ENCODE measurements at regions not wholly inside any gene's neighbourhood (a gene's known extent, or its start where the extent isn't known, plus 50 kb on each side); places are given as distances from the start of the nearest gene placed in this dataset.

DNA sequence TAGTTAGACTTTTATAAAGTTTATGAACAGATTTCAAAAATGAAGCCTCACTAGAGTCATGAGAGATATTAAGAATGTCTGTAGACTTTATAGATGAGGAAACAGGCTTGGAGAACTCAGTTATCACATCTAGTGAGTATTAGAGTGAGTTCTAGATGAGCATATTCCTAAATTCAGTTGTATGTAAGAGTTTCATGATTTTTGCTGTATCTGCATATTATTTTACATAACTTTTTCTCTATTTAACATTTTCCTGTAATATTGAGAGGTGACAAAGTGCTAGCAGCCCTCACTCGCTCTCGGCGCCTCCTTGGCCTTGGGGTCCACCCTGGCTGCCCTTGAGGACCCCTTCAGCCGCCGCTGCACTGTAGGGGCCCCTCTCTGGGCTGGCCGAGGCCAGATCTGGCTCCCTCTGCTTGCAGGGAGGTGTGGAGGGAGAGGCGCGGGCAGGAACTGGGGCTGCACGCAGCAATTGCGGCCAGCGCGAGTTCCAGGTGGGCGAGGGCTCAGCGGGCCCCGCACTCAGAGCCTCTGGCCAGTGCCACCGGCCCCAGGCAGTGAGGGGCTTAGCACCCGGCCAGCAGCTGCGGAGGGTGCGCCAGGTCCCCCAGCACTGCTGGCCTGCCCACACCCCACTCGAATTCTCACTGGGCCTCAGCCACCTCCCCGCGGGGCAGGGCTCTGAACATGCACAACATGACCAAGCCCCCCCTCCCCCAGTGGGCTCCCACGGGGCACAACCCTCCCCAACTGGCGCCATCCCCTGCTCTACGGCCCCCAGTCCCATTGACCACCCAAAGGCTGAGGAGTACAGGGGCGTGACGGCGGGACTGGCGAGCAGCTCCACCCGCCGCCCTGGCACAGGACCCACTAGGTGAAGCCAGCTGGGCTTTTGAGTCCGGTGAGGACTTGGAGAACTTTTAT lies 182.1 kb downstream of the TLE1 start:
- Mint-ChIP-seq H3K4me1 (no peaks in the 10 kb centered on the region), H3K27ac (no peak overlapping the region), H3K9me3 (peaks cover 3% of the 10 kb centered on the region), H3K36me3 (no peaks in the 10 kb centered on the region), H3K27me3 (no peaks in the 10 kb centered on the region), H3K4me3 (no peak overlapping the region)
- POLR2A ChIA-PET = no interaction called here
- DNase-seq (no peak), ATAC-seq (ENCODE audit: low read depth) (no peak)

DNA sequence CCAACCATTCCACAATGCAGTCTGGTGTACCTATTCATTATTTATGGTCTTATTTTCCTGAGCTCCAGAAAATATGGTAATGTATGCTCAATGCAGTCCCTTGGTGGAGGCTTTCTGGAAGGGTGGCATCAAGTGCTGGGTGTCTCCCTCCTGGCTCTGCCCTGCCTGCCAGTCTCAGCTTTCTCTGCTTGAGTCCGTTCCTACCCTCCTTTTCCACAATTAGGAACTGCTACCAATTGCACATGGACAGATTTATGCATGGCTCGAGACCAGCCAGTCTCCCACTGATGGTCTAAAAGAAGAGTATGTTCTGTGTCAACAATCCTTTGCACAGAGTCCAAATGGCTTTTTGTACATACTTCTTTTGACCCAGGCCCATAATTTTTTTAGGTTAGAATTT lies 189.8 kb downstream of the TLE1 start:
- Mint-ChIP-seq H3K4me1 (no peaks in the 10 kb centered on the region), H3K4me3 (no peak overlapping the region), H3K9me3 (no peaks in the 10 kb centered on the region), H3K27me3 (no peaks in the 10 kb centered on the region), H3K27ac (no peak overlapping the region), H3K36me3 (no peaks in the 10 kb centered on the region)
- ATAC-seq (ENCODE audit: low read depth) (no peak), DNase-seq (no peak)
- POLR2A ChIA-PET = no interaction called here

DNA sequence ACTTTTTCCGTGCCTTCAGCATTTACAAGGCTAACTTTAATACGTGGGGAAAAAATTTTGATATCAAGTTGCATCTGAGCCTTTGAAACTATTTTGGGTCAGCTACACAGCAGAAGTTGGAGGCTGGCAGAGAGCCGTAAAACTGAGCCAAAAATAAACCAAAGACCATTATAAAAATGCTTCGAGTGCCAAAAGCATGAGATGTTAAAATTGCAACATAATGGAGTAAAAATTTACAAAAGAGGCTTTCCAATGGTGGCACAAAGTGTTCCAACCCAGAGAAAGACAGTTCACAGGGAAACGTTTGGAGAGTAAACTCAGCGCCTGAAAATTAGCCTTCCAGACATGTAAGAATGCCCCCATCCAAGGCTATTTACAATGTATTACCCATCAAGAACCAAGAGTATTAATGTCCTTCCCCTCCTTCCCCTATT lies 190.3 kb downstream of the TLE1 start:
- Mint-ChIP-seq H3K4me1 (no peaks in the 10 kb centered on the region), H3K36me3 (no peaks in the 10 kb centered on the region), H3K4me3 (no peak overlapping the region), H3K27me3 (no peaks in the 10 kb centered on the region), H3K27ac (no peak overlapping the region), H3K9me3 (no peaks in the 10 kb centered on the region)
- no peak for DNase-seq
- POLR2A ChIA-PET = no interaction called here
- ATAC-seq (ENCODE audit: low read depth) = no peak

DNA sequence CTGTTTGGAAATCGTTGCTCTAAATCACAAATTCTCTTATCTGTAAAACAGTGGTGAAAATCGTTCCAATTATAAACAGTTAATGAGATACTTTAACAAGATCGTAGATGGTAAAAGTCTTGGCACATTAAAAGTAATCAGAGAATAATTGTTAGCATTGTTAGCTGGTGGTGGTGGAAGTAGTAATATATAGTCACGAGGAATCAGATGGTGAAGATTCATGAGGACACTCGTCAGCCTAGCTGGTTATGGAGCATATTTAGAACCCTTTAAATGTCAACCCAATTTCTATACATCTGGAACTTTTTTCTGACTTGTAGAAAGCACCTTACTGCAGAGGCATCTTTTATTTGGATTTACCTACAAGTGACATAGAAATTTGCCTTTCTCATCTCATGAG lies 190.8 kb downstream of the TLE1 start:
- H3K4me3 Mint-ChIP-seq = no peak overlapping the region
- POLR2A ChIA-PET = no interaction called here
- H3K27ac Mint-ChIP-seq = no peak overlapping the region
- no peaks in the 10 kb centered on the region for H3K4me1 Mint-ChIP-seq
- ATAC-seq (ENCODE audit: low read depth) = no peak
- DNase-seq = no peak
- no peaks in the 10 kb centered on the region for H3K36me3 Mint-ChIP-seq
- no peaks in the 10 kb centered on the region for H3K9me3 Mint-ChIP-seq
- H3K27me3 Mint-ChIP-seq = no peaks in the 10 kb centered on the region

DNA sequence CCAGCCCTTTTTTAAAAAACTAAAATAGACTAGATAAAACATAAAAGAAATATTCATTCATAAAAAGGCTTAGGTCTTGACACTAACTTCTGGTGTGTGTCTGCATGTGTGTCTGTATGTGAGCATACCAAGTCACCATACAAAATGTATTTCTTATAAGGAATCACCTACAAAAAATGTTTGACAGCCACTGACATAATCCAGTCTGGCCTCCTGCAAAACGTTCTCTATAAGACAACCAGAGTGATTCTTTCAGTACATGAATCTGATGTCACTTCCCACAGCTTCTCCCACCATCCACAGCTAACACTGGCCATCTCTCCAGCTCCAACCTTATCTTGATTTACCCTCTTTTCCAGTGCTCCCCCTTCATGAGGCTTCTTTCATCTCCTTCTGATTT lies 192.3 kb downstream of the TLE1 start:
- DNase-seq (no peak), ATAC-seq (ENCODE audit: low read depth) (no peak)
- Mint-ChIP-seq H3K27me3 (no peaks in the 10 kb centered on the region), H3K9me3 (no peaks in the 10 kb centered on the region), H3K4me3 (no peak overlapping the region), H3K36me3 (no peaks in the 10 kb centered on the region), H3K27ac (no peak overlapping the region), H3K4me1 (no peaks in the 10 kb centered on the region)
- POLR2A ChIA-PET = no interaction called here

DNA sequence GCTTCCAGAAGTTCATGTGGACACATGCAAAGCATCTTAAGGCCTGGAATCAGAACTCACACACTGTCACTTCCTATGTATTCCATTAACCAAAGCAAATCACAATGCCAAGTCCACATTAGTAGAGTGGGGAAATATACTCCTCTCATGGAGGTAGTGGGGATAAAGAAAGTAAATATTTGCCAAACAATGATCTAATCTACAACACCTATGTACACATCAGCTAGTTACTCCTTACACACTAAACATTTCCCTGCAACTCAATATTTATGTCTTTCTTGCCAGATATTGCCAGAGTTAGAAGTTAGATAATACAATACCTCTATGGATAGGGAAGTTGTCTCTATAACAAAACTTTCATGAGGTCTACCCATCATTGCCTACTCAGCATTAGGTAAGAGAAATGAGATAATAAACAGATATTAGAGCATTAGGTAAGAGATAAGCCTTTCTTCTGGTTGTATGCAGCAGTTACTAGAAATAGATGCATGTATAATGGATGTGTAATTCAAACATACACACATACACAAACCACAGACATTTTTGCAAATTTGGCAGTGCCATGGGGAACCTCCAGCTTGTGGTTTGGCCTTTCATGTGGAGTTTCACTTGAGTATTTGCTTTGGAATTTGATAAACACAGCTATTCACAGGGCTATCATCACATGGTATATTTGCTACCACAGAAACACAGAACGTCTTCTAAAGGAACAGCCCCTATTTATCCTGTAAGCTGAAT lies 196.5 kb downstream of the TLE1 start:
- ATAC-seq (ENCODE audit: low read depth) = no peak
- Mint-ChIP-seq H3K4me1 (no peaks in the 10 kb centered on the region), H3K36me3 (no peaks in the 10 kb centered on the region)

DNA sequence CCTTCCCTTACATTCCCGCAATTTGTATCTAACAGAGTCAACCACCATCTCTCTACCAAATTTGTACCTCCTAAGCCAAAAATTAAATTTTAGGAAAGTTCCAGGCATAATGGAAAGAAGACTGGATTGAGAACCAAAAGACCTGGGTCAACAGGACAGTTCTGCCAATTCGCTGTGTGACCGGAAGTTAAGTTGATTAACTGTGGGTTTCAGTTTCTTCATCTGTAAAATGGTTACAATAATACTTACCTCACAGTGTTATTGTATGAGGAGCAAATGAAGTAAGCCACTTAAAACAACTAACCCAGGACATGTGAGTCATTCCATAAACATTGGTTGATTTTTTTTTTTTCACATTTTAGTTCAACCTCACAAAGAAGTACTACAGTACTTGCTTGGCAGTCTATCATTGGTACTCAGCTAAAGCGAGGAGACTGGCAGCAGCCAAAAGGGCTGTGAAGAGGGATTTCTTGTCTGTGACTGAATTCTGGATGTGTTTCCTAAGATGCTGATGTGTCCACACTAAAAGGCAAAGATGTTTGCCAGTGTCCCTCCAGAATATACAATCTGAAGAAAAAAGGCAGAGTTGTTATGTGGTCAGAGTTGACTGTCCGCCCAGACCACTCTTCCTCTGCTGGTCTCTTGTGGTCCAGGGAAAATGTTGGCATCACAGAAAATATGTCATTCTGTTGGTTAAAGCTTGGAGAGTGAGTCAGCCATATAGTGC lies 198.6 kb downstream of the TLE1 start:
- no peak overlapping the region for H3K4me3 Mint-ChIP-seq
- ATAC-seq (ENCODE audit: low read depth) = no peak
- no peaks in the 10 kb centered on the region for H3K4me1 Mint-ChIP-seq
- H3K27ac Mint-ChIP-seq = no peak overlapping the region
- POLR2A ChIA-PET = no interaction called here
- DNase-seq = no peak
- no peaks in the 10 kb centered on the region for H3K27me3 Mint-ChIP-seq
- no peaks in the 10 kb centered on the region for H3K9me3 Mint-ChIP-seq
- no peaks in the 10 kb centered on the region for H3K36me3 Mint-ChIP-seq

More for the DNA sequence above, 196.5 kb downstream of the TLE1 start:
- H3K27ac Mint-ChIP-seq = no peak overlapping the region
- DNase-seq = no peak
- no peaks in the 10 kb centered on the region for H3K9me3 Mint-ChIP-seq
- H3K4me3 Mint-ChIP-seq = no peak overlapping the region
- POLR2A ChIA-PET = no interaction called here
- no peaks in the 10 kb centered on the region for H3K27me3 Mint-ChIP-seq

DNA sequence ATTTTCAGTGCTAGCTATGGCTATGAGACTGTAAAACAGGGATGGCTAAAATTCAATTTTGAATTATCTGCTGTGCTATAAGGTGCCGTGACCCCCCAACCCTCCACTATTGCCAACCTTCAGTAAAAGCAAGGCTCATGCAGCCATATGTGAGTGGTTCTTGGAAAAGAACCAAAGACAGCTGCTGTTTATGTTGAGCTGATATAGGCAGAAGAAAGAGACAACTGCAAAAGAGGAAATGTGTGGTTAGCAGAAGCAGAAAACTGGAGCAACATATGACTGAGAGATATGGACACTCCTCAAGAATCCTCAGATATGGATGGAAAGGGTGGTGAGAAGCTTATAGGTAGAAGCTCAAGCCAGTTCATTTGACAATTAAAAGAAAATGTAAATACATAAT lies 200.3 kb downstream of the TLE1 start:
- H3K27me3 Mint-ChIP-seq = no peaks in the 10 kb centered on the region
- H3K4me1 Mint-ChIP-seq = no peaks in the 10 kb centered on the region
- no peak overlapping the region for H3K27ac Mint-ChIP-seq
- ATAC-seq (ENCODE audit: low read depth) (no peak), DNase-seq (no peak)
- no peaks in the 10 kb centered on the region for H3K9me3 Mint-ChIP-seq
- H3K4me3 Mint-ChIP-seq = no peak overlapping the region
- POLR2A ChIA-PET = no interaction called here
- no peaks in the 10 kb centered on the region for H3K36me3 Mint-ChIP-seq

DNA sequence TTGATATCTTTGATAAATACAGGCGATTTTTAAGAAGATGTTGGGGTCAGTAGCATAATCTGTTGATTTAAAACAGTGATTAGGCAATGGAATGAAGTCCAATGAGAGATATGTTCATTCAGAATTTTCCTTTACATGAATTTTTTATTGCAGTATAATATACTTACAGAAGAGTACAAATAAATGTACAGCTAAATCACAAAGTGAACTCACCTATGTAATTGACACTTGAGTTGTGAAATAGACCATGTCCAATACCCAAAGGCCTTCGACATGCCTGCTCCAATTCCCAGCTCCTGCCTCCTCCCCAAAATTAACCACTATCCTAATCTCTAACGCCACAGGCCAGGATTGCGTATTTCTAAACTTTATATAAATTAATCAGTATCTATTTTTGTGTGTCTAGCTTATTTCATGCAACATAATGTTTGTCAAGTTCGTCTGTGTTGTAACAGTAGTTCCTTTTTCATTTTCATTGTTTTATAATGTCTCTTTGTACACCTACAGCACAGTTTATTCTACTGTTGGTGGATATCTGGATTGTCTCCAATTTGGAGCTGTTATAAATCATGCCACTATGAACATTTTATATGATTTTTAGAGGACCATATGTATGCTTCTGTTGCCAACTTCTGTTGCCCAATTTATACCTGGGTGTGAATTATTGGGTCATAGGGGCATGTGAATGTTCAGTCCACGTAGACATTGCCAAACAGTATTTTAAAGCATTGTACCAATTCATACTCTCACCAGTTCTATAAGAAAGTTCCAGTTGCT lies 208.3 kb downstream of the TLE1 start:
- H3K36me3 Mint-ChIP-seq = no peaks in the 10 kb centered on the region
- POLR2A ChIA-PET = no interaction called here
- H3K4me3 Mint-ChIP-seq = no peak overlapping the region
- H3K27ac Mint-ChIP-seq = no peak overlapping the region
- H3K27me3 Mint-ChIP-seq = no peaks in the 10 kb centered on the region
- H3K4me1 Mint-ChIP-seq = no peaks in the 10 kb centered on the region
- no peak for ATAC-seq (ENCODE audit: low read depth)
- H3K9me3 Mint-ChIP-seq = peaks cover 2% of the 10 kb centered on the region
- no peak for DNase-seq

DNA sequence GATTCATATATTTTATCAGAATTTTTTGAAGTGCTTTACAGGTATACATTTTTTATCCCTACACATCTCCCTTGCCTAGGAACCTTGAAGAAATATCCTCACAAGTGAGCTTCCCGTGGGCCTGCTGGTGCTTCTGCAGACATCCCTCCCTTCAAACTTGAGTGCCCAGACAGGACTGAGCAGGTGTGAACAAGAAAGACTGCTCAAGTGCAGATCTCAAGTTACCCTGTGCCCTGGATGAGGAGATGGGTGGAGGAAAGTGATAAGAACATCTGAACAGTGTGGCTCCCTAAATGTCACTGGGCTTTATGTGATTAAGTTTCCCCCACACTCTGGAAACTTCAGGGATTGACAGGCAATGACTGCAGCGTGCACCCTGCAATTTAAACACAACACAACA lies 209.8 kb downstream of the TLE1 start:
- peaks cover 2% of the 10 kb centered on the region for H3K9me3 Mint-ChIP-seq
- no peaks in the 10 kb centered on the region for H3K4me1 Mint-ChIP-seq
- no peak for ATAC-seq (ENCODE audit: low read depth)
- POLR2A ChIA-PET = no interaction called here
- DNase-seq = no peak
- H3K27me3 Mint-ChIP-seq = no peaks in the 10 kb centered on the region
- H3K36me3 Mint-ChIP-seq = no peaks in the 10 kb centered on the region
- H3K4me3 Mint-ChIP-seq = no peak overlapping the region
- no peak overlapping the region for H3K27ac Mint-ChIP-seq

DNA sequence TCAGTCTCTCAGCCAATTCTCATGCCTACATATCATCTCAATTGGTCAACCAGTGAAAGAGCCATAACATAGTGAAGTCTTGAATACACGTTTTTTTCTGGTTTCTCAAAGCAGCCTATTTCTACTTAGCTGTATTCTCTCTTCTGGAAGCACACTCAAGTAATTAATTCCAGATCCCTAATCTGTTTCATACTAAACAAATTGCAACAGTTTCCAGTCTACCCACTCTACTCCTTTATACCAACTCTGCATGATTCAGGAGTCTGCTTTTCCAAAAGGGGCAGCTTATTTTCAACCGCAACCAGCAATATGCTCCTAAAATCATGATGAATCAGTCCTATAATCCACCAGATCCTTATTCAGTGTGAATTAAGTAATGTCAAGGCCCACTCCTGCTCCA lies 211.7 kb downstream of the TLE1 start:
- no peaks in the 10 kb centered on the region for H3K27me3 Mint-ChIP-seq
- no peak overlapping the region for H3K4me3 Mint-ChIP-seq
- no peaks in the 10 kb centered on the region for H3K36me3 Mint-ChIP-seq
- DNase-seq (no peak), ATAC-seq (ENCODE audit: low read depth) (no peak)
- no peaks in the 10 kb centered on the region for H3K4me1 Mint-ChIP-seq
- POLR2A ChIA-PET = no interaction called here
- H3K9me3 Mint-ChIP-seq = peaks cover 2% of the 10 kb centered on the region
- no peak overlapping the region for H3K27ac Mint-ChIP-seq

DNA sequence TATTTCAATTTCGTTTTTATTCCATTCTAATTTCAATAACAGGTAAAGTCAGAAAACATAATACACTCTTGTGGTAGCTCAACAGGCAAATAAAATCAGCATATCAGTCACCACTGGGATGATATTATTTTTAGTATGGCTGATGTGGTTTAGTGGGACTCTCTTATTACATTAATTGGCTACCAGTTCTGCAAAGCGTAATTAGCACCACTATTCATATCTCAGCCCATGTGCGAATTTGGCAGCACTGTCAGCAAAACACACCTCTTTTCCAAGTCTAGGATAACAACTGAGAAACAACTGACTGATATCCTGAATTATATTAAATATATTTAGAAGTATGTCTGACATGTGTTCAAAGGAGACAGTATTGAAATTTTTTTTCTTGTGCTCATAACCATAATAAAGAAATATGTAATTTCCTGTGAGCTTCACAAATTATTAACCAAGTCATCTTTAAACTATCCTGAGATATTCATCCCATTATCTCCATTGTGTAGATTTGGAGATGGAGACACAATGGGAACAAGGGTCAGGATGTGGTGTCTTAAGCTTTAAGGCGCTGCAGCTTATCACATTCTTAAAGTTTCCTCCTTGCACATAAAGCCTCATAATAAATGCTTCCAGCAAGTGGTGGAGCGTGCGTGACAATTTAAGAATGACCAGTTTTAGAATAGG lies 212.4 kb downstream of the TLE1 start:
- H3K27ac Mint-ChIP-seq = no peak overlapping the region
- H3K27me3 Mint-ChIP-seq = no peaks in the 10 kb centered on the region

DNA sequence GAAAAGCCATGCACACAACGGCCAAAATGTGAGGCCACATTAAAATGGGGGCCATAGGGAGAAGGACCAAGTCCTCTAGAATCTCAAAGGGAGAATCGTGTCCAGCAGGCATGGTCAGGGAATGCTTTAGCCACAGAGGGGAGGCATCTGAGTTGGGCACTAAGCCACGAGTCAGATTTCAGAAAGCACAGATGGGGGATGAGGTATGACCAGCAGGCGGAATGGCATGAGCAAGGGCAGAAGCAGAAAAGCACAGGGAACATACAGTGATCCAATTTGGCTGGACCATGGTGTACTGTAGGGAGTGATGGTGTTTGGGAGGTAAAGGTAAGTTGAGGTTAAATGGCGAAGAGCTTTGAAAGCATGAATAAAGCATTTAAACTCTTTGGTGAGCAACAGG lies 214.6 kb downstream of the TLE1 start:
- no peak for ATAC-seq (ENCODE audit: low read depth)
- H3K27me3 Mint-ChIP-seq = no peaks in the 10 kb centered on the region
- DNase-seq = no peak
- H3K27ac Mint-ChIP-seq = no peak overlapping the region
- H3K4me1 Mint-ChIP-seq = no peaks in the 10 kb centered on the region
- no peaks in the 10 kb centered on the region for H3K36me3 Mint-ChIP-seq
- POLR2A ChIA-PET = no interaction called here
- H3K4me3 Mint-ChIP-seq = no peak overlapping the region
- H3K9me3 Mint-ChIP-seq = no peaks in the 10 kb centered on the region

More for the DNA sequence above, 212.4 kb downstream of the TLE1 start:
- H3K4me3 Mint-ChIP-seq = no peak overlapping the region
- no peak for DNase-seq
- no peaks in the 10 kb centered on the region for H3K36me3 Mint-ChIP-seq
- POLR2A ChIA-PET = no interaction called here
- H3K9me3 Mint-ChIP-seq = peaks cover 2% of the 10 kb centered on the region
- no peak for ATAC-seq (ENCODE audit: low read depth)
- H3K4me1 Mint-ChIP-seq = no peaks in the 10 kb centered on the region

Measured in activated naive CD8-positive, alpha-beta T cell treated with anti-CD3 and anti-CD28 coated beads, Interleukin-2, amount 10 ng/mL, durations not matched to agents 7 days and 5 days (primary cell).